ENCODE measurements at regions not wholly inside any gene's neighbourhood (a gene's known extent, or its start where the extent isn't known, plus 50 kb on each side); places are given as distances from the start of the nearest gene placed in this dataset.

- no peak for TF ChIP-seq CTCF (IDR thresholded peaks at IDR 0.05; ENCODE audit: insufficient read depth, low read depth, low read length, missing control alignments)
- no peak overlapping the region for H3K4me3 ChIP-seq (ENCODE audit: low read length)
- no peak for DNase-seq (ENCODE audit: low read depth)
Observed at GRCh38 chr14:25522926-25523325, 473.0 kb upstream of the STXBP6 start.

GRCh38 chr14:25522116-25522515 lies 472.2 kb upstream of the STXBP6 start:
- no peak for DNase-seq (ENCODE audit: low read depth)
- TF ChIP-seq CTCF (IDR thresholded peaks at IDR 0.05; ENCODE audit: insufficient read depth, low read depth, low read length, missing control alignments) = no peak
- no peak overlapping the region for H3K4me3 ChIP-seq (ENCODE audit: low read length)

GRCh38 chr14:25521616-25522015 lies 471.7 kb upstream of the STXBP6 start:
- no peak overlapping the region for H3K4me3 ChIP-seq (ENCODE audit: low read length)
- DNase-seq (ENCODE audit: low read depth) = no peak
- no peak for TF ChIP-seq CTCF (IDR thresholded peaks at IDR 0.05; ENCODE audit: insufficient read depth, low read depth, low read length, missing control alignments)

- no peak for TF ChIP-seq CTCF (IDR thresholded peaks at IDR 0.05; ENCODE audit: insufficient read depth, low read depth, low read length, missing control alignments)
- DNase-seq (ENCODE audit: low read depth) = no peak
- no peak overlapping the region for H3K4me3 ChIP-seq (ENCODE audit: low read length)
Observed at GRCh38 chr14:25520821-25521220, 470.9 kb upstream of the STXBP6 start.

- DNase-seq (ENCODE audit: low read depth) = no peak
- TF ChIP-seq CTCF (IDR thresholded peaks at IDR 0.05; ENCODE audit: insufficient read depth, low read depth, low read length, missing control alignments) = no peak
Observed at GRCh38 chr14:25518364-25518763, 468.4 kb upstream of the STXBP6 start.

GRCh38 chr14:25516838-25517237 lies 466.9 kb upstream of the STXBP6 start:
- no peak for DNase-seq (ENCODE audit: low read depth)
- TF ChIP-seq CTCF (IDR thresholded peaks at IDR 0.05; ENCODE audit: insufficient read depth, low read depth, low read length, missing control alignments) = no peak
- no peak overlapping the region for H3K4me3 ChIP-seq (ENCODE audit: low read length)

More at GRCh38 chr14:25518364-25518763, 468.4 kb upstream of the STXBP6 start:
- H3K4me3 ChIP-seq (ENCODE audit: low read length) = no peak overlapping the region

- DNase-seq (ENCODE audit: low read depth) = no peak
- H3K4me3 ChIP-seq (ENCODE audit: low read length) = no peak overlapping the region
- no peak for TF ChIP-seq CTCF (IDR thresholded peaks at IDR 0.05; ENCODE audit: insufficient read depth, low read depth, low read length, missing control alignments)
Observed at GRCh38 chr14:25508845-25509244, 458.9 kb upstream of the STXBP6 start.

All from epithelial cell of esophagus (primary cell).